Keratinocyte (primary cell): ENCODE measurements at regions not wholly inside any gene's neighbourhood (a gene's known extent, or its start where the extent isn't known, plus 50 kb on each side); places are given as distances from the start of the nearest gene placed in this dataset.

Experiments used
- DNase-seq: peaks from one replicate; pipeline ENCODE4 v3.0.0-alpha.2; 2011; ENCODE audit warnings: low read depth, missing footprints, low spot score
- FAIRE-seq: peaks from 2 replicates; lab custom pipeline; 2011; peaks lifted over from hg19 to GRCh38; lab: Jason Lieb, UNC
- H2AFZ ChIP-seq: 2 replicates; pipeline ENCODE4 v1.6.0; 2012; ENCODE audit warnings: low read length, control low read depth, inconsistent platforms; ENCODE audit not compliant: control insufficient read depth
- H3K27ac ChIP-seq: 2 replicates; pipeline ENCODE4 v1.5.1; 2011; ENCODE audit warnings: low read length; ENCODE audit not compliant: control insufficient read depth, insufficient read depth
- H3K27me3 ChIP-seq: 3 replicates; pipeline ENCODE4 v1.6.0; 2011; ENCODE audit warnings: low read length; ENCODE audit not compliant: control insufficient read depth, insufficient read depth; ENCODE audit errors: extremely low read depth
- H3K36me3 ChIP-seq, 2 experiments: 2 replicates in 1 of 2; 3 replicates in 1 of 2; pipeline ENCODE4 v1.5.1; 2011; ENCODE audit warnings: low read length in 2 of 2, mild to moderate bottlenecking in 1 of 2; ENCODE audit not compliant: control insufficient read depth in 2 of 2, insufficient read depth in 2 of 2; ENCODE audit errors: extremely low read depth in 1 of 2
- H3K4me1 ChIP-seq: 3 replicates; pipeline ENCODE4 v1.5.1; 2011; ENCODE audit warnings: low read length; ENCODE audit not compliant: control insufficient read depth, insufficient read depth; ENCODE audit errors: extremely low read depth
- H3K4me2 ChIP-seq: 3 replicates; pipeline ENCODE4 v1.6.0; 2011; ENCODE audit warnings: low read depth, low read length; ENCODE audit not compliant: control insufficient read depth, insufficient read depth; ENCODE audit errors: extremely low read depth
- H3K4me3 ChIP-seq, 3 experiments: fragments of 200-600 bp in 1 of 3; sonication (generic) in 1 of 3; 2 replicates in 2 of 3; 3 replicates in 1 of 3; pipeline ENCODE4 v1.5.1; 2011 to 2016; ENCODE audit warnings: low read length in 3 of 3, mild to moderate bottlenecking in 3 of 3, control low read depth in 2 of 3, inconsistent platforms in 1 of 3, low read depth in 1 of 3, mixed read lengths in 1 of 3, mixed run types in 1 of 3, moderate library complexity in 1 of 3; ENCODE audit not compliant: control insufficient read depth in 2 of 3, insufficient read depth in 2 of 3; ENCODE audit errors: extremely low read depth in 1 of 3
- H3K79me2 ChIP-seq: 2 replicates; pipeline ENCODE4 v1.6.0; 2012; ENCODE audit warnings: low read length; ENCODE audit not compliant: control insufficient read depth, insufficient read depth
- H3K9ac ChIP-seq: 3 replicates; pipeline ENCODE4 v1.6.0; 2011; ENCODE audit warnings: low read length; ENCODE audit not compliant: control insufficient read depth, insufficient read depth; ENCODE audit errors: extremely low read depth
- H3K9me1 ChIP-seq: 3 replicates; pipeline ENCODE4 v1.6.0; 2011; ENCODE audit warnings: low read length; ENCODE audit not compliant: control insufficient read depth, insufficient read depth; ENCODE audit errors: extremely low read depth
- H3K9me3 ChIP-seq: 2 replicates; pipeline ENCODE4 v1.5.1; 2012; ENCODE audit warnings: low read depth, low read length; ENCODE audit not compliant: control insufficient read depth
- H4K20me1 ChIP-seq: 3 replicates; pipeline ENCODE4 v1.6.0; 2011; ENCODE audit warnings: low read length; ENCODE audit not compliant: control insufficient read depth, insufficient read depth; ENCODE audit errors: extremely low read depth
- EZH2 ChIP-seq: IDR thresholded peaks from one replicate; pipeline ENCODE4 v1.6.1; 2012; ENCODE audit warnings: inconsistent platforms, mild to moderate bottlenecking, low read length, moderate library complexity
- dilution Hi-C: fragments of 300-500 bp; cut with MboI; formaldehyde crosslinking; loops from one replicate; pipeline ENCODE4 v1.7.0; 2020; ENCODE audit warnings: low sequenced_read_pairs; ENCODE audit not compliant: extremely low pct_ligation_motif_present
- TF ChIP-seq, protein P1 (sequence below), 3 experiments: IDR thresholded peaks in 1 of 3; conservative IDR thresholded peaks in 1 of 3; optimal IDR thresholded peaks in 1 of 3; 2 replicates in 2 of 3; 3 replicates in 1 of 3; pipeline versions ENCODE3 to v1.5.1; 2011; ENCODE audit warnings: low read length in 3 of 3, mild to moderate bottlenecking in 3 of 3, moderate library complexity in 2 of 3, control low read depth in 1 of 3, inconsistent platforms in 1 of 3; ENCODE audit not compliant: insufficient read depth in 2 of 3; ENCODE audit errors: extremely low read depth in 1 of 3

DNA sequence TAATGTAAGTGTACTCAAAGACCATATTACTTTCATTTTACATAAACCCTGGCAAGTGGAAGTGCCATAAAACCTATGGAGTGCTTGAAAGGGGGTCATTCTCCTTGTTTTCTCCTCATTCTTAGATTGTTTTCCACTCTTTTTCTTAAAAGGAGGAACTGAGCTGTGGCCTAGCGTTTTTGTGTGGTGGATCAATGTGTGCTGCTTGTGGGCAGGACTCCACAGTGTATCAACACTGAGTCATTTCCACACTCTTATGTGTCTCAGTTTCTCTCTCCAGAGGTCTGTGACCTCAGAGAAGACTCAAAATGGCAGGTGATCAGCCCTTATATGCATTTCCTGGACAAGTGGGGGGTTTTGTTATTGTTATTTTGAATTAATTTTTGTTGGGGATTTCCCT lies 516.1 kb upstream of the CDH10 start:
- H4K20me1 ChIP-seq, result no peaks in the 10 kb centered on the region
- FAIRE-seq, result no peak
- no peaks in the 10 kb centered on the region for H3K9me1 ChIP-seq
- H3K9ac ChIP-seq, result no peak overlapping the region
- H2AFZ ChIP-seq, result no peak overlapping the region
- H3K4me1 ChIP-seq, result no peaks in the 10 kb centered on the region
- no peak overlapping the region for H3K27ac ChIP-seq
- dilution Hi-C loops, result no loop called here
- no peaks in the 10 kb centered on the region for H3K79me2 ChIP-seq
- no peaks in the 10 kb centered on the region for H3K36me3 ChIP-seq
- TF ChIP-seq EZH2, result no peak
- TF ChIP-seq, protein P1, sequence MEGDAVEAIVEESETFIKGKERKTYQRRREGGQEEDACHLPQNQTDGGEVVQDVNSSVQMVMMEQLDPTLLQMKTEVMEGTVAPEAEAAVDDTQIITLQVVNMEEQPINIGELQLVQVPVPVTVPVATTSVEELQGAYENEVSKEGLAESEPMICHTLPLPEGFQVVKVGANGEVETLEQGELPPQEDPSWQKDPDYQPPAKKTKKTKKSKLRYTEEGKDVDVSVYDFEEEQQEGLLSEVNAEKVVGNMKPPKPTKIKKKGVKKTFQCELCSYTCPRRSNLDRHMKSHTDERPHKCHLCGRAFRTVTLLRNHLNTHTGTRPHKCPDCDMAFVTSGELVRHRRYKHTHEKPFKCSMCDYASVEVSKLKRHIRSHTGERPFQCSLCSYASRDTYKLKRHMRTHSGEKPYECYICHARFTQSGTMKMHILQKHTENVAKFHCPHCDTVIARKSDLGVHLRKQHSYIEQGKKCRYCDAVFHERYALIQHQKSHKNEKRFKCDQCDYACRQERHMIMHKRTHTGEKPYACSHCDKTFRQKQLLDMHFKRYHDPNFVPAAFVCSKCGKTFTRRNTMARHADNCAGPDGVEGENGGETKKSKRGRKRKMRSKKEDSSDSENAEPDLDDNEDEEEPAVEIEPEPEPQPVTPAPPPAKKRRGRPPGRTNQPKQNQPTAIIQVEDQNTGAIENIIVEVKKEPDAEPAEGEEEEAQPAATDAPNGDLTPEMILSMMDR (optimal IDR thresholded peaks at IDR 0.05 in 1 of 3, IDR thresholded peaks at IDR 0.05 in 1 of 3, conservative IDR thresholded peaks at IDR 0.05 in 1 of 3; ENCODE audit: extremely low read depth in 1 of 3, insufficient read depth in 2 of 3, low read length in 3 of 3), result no peak
- no peak overlapping the region for H3K4me3 ChIP-seq
- no peak overlapping the region for H3K4me2 ChIP-seq
- no peaks in the 10 kb centered on the region for H3K9me3 ChIP-seq
- H3K27me3 ChIP-seq, result no peaks in the 10 kb centered on the region
- DNase-seq, result no peak

DNA sequence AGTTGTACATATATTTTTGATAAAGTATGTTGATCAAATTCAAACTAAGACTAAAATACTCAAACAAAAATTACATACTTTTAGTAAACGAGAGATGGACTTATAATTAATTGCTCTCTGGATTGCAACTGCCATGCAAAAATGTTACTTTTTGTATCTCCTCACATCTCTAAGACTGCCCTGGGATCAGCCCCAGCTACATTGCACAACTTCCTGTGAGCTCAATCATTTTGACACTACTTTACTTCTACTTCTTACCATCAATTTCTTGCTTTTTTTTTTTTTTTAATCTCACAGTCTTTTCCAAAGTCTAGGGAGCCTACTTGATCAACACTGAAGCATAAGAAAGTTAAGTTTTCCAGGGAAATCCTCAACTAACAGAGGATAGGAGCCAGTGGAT lies 506.0 kb upstream of the CDH10 start:
- Histone ChIP-seq H3K36me3 (no peaks in the 10 kb centered on the region), H3K9ac (no peak overlapping the region), H3K27me3 (no peaks in the 10 kb centered on the region), H2AFZ (no peak overlapping the region), H3K4me2 (no peak overlapping the region), H3K27ac (no peak overlapping the region), H3K9me3 (no peaks in the 10 kb centered on the region), H3K9me1 (no peaks in the 10 kb centered on the region), H3K4me1 (no peaks in the 10 kb centered on the region), H3K79me2 (no peaks in the 10 kb centered on the region), H3K4me3 (no peak overlapping the region), H4K20me1 (no peaks in the 10 kb centered on the region)
- DNase-seq (no peak), FAIRE-seq (no peak)
- dilution Hi-C loops, result no loop called here
- TF ChIP-seq, protein P1 (optimal IDR thresholded peaks at IDR 0.05 in 1 of 3, IDR thresholded peaks at IDR 0.05 in 1 of 3, conservative IDR thresholded peaks at IDR 0.05 in 1 of 3; ENCODE audit: extremely low read depth in 1 of 3, insufficient read depth in 2 of 3, low read length in 3 of 3), result no peak
- no peak for TF ChIP-seq EZH2
